ENCODE measurements at regions not wholly inside any gene's neighbourhood (a gene's known extent, or its start where the extent isn't known, plus 50 kb on each side); places are given as distances from the start of the nearest gene placed in this dataset.

DNA sequence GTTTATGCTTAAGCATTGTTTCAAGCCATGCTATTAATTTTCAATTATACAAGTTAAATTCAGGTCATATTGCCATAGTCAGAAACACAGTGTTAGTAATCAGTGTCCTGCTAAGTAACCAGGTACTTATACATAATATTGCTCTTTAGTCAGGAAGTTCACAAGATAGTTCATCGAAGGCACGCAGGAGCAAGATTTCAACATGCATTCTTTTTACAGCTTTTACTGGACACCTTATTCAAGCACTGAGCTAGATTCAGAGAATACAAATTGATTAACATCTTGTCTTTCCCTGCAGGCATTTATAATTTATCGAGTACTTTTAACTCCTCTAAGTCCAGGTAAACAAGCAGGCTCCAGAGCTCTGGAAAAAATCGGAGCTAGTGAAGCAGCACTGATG is 202.3 kb upstream of the BRINP3 start:
- TF ChIP-seq TCF7L2 (IDR thresholded peaks at IDR 0.05; ENCODE audit: low read depth, low read length) = no peak
- no peak for TF ChIP-seq POLR2AphosphoS5 (IDR thresholded peaks at IDR 0.05; ENCODE audit: low read depth, low read length)
- TF ChIP-seq, protein P1, sequence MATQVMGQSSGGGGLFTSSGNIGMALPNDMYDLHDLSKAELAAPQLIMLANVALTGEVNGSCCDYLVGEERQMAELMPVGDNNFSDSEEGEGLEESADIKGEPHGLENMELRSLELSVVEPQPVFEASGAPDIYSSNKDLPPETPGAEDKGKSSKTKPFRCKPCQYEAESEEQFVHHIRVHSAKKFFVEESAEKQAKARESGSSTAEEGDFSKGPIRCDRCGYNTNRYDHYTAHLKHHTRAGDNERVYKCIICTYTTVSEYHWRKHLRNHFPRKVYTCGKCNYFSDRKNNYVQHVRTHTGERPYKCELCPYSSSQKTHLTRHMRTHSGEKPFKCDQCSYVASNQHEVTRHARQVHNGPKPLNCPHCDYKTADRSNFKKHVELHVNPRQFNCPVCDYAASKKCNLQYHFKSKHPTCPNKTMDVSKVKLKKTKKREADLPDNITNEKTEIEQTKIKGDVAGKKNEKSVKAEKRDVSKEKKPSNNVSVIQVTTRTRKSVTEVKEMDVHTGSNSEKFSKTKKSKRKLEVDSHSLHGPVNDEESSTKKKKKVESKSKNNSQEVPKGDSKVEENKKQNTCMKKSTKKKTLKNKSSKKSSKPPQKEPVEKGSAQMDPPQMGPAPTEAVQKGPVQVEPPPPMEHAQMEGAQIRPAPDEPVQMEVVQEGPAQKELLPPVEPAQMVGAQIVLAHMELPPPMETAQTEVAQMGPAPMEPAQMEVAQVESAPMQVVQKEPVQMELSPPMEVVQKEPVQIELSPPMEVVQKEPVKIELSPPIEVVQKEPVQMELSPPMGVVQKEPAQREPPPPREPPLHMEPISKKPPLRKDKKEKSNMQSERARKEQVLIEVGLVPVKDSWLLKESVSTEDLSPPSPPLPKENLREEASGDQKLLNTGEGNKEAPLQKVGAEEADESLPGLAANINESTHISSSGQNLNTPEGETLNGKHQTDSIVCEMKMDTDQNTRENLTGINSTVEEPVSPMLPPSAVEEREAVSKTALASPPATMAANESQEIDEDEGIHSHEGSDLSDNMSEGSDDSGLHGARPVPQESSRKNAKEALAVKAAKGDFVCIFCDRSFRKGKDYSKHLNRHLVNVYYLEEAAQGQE (IDR thresholded peaks at IDR 0.05; ENCODE audit: insufficient read depth in 1 of 2, low read depth in 2 of 2, low read length in 1 of 2) = no peak
- TF ChIP-seq, protein P2, sequence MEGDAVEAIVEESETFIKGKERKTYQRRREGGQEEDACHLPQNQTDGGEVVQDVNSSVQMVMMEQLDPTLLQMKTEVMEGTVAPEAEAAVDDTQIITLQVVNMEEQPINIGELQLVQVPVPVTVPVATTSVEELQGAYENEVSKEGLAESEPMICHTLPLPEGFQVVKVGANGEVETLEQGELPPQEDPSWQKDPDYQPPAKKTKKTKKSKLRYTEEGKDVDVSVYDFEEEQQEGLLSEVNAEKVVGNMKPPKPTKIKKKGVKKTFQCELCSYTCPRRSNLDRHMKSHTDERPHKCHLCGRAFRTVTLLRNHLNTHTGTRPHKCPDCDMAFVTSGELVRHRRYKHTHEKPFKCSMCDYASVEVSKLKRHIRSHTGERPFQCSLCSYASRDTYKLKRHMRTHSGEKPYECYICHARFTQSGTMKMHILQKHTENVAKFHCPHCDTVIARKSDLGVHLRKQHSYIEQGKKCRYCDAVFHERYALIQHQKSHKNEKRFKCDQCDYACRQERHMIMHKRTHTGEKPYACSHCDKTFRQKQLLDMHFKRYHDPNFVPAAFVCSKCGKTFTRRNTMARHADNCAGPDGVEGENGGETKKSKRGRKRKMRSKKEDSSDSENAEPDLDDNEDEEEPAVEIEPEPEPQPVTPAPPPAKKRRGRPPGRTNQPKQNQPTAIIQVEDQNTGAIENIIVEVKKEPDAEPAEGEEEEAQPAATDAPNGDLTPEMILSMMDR (IDR thresholded peaks at IDR 0.05) = no peak
- TF ChIP-seq SIN3A (IDR thresholded peaks at IDR 0.05; ENCODE audit: borderline replicate concordance, insufficient read depth, low read depth, low read length) = no peak
- no peaks in the 10 kb centered on the region for H3K36me3 ChIP-seq (ENCODE audit: control insufficient read depth, insufficient read depth, low read length)
- POLR2A ChIA-PET = no interaction called here
- in situ Hi-C loops (cut with HindIII; ENCODE audit: low pct_unique_long_range_greater_than_20kb, low sequenced_read_pairs) (no loop called here), intact Hi-C loops (cut with micrococcal nuclease; ENCODE audit: unreplicated experiment) (no loop called here)
- H3K4me3 ChIP-seq (ENCODE audit: low read depth in 2 of 2, low read length in 2 of 2) = no peak overlapping the region
- H3K27me3 ChIP-seq (ENCODE audit: control insufficient read depth, insufficient read depth, low read length) = no peaks in the 10 kb centered on the region
- BruUV-seq (replicated peaks) = no TSS peak
- DNase-seq (ENCODE audit: low read depth, low spot score) (no peak), ATAC-seq (no peak)
- no peak overlapping the region for H3K27ac ChIP-seq (ENCODE audit: low read length)
- no peaks in the 10 kb centered on the region for H3K4me1 ChIP-seq (ENCODE audit: control insufficient read depth, insufficient read depth, low read length)
- CTCF ChIA-PET = no interaction called here
- H3K9me3 ChIP-seq (ENCODE audit: control insufficient read depth, insufficient read depth, low read depth, low read length) = no peaks in the 10 kb centered on the region

DNA sequence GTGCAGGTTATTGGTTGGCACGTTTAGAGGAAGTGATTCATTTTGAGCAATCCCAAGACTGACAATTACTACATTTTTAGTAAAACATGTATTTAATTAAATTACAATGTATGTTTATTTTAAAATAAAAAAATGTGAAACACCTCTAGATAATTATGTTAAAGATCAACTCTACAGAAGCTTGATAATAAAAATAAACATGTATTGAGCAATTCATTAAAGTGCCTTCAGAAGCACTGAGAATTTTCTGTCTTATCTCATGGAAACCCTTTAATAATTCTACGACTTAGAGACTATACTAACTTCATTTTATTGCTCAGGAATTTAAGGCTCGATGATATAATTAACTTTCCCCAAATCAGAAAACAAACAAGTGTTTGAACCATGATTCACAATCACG is 208.0 kb upstream of the BRINP3 start:
- intact Hi-C loops (cut with micrococcal nuclease; ENCODE audit: unreplicated experiment) = no loop called here
- H3K9me3 ChIP-seq (ENCODE audit: control insufficient read depth, insufficient read depth, low read depth, low read length) = no peaks in the 10 kb centered on the region
- in situ Hi-C loops (cut with HindIII; ENCODE audit: low pct_unique_long_range_greater_than_20kb, low sequenced_read_pairs) = no loop called here
- no peak overlapping the region for H3K27ac ChIP-seq (ENCODE audit: low read length)
- no peaks in the 10 kb centered on the region for H3K4me1 ChIP-seq (ENCODE audit: control insufficient read depth, insufficient read depth, low read length)
- POLR2A ChIA-PET = no interaction called here
- no peaks in the 10 kb centered on the region for H3K36me3 ChIP-seq (ENCODE audit: control insufficient read depth, insufficient read depth, low read length)
- DNase-seq (ENCODE audit: low read depth, low spot score) (no peak), ATAC-seq (no peak)
- no TSS peak for BruUV-seq (replicated peaks)
- TF ChIP-seq TCF7L2 (IDR thresholded peaks at IDR 0.05; ENCODE audit: low read depth, low read length) (no peak), SIN3A (IDR thresholded peaks at IDR 0.05; ENCODE audit: borderline replicate concordance, insufficient read depth, low read depth, low read length) (no peak), POLR2AphosphoS5 (IDR thresholded peaks at IDR 0.05; ENCODE audit: low read depth, low read length) (no peak)
- TF ChIP-seq, protein P1 (IDR thresholded peaks at IDR 0.05; ENCODE audit: insufficient read depth in 1 of 2, low read depth in 2 of 2, low read length in 1 of 2) = no peak
- TF ChIP-seq, protein P2 (IDR thresholded peaks at IDR 0.05) = no peak
- H3K4me3 ChIP-seq (ENCODE audit: low read depth in 2 of 2, low read length in 2 of 2) = no peak overlapping the region
- H3K27me3 ChIP-seq (ENCODE audit: control insufficient read depth, insufficient read depth, low read length) = no peaks in the 10 kb centered on the region
- CTCF ChIA-PET = no interaction called here
